ENCODE measurements at regions not wholly inside any gene's neighbourhood (a gene's known extent, or its start where the extent isn't known, plus 50 kb on each side); places are given as distances from the start of the nearest gene placed in this dataset.
"Not testable (repeated sequence)": the region's sequence is repeated elsewhere in the genome, so short reads cannot be mapped to it uniquely, and the experiment has no call there.

- H3K9ac ChIP-seq (replicated peaks in 1 of 4; ENCODE audit: extremely low read depth in 1 of 4, low read depth in 3 of 4, low read length in 3 of 4); H3K18ac ChIP-seq (ENCODE audit: extremely low read depth, low read length); DNase-seq (ENCODE audit: low read depth in 1 of 2, low spot score in 2 of 2); H2AFZ ChIP-seq (ENCODE audit: low read length); H3K4ac ChIP-seq (replicated peaks; ENCODE audit: insufficient read length, low read depth, low read length); H2AK5ac ChIP-seq (ENCODE audit: low read depth, low read length); H2BK15ac ChIP-seq (ENCODE audit: low read length); H4K20me1 ChIP-seq (replicated peaks in 1 of 2; ENCODE audit: control insufficient read depth in 1 of 2, insufficient read depth in 2 of 2, low read length in 2 of 2); H3K14ac ChIP-seq (ENCODE audit: insufficient read length); H3K23ac ChIP-seq (ENCODE audit: insufficient read length); H3K4me3 ChIP-seq (ENCODE audit: extremely low read depth in 1 of 4, insufficient read depth in 2 of 4, low read depth in 3 of 4, low read length in 4 of 4); H3K27ac ChIP-seq (ENCODE audit: low read depth, low read length); FAIRE-seq; H3K79me2 ChIP-seq (ENCODE audit: control insufficient read depth in 1 of 2, insufficient read depth in 2 of 2, low read length in 2 of 2); H2BK12ac ChIP-seq (ENCODE audit: low read depth, low read length); H3K23me2 ChIP-seq (ENCODE audit: low read depth, low read length); H3K79me1 ChIP-seq (ENCODE audit: low read depth, low read length); H2BK120ac ChIP-seq (replicated peaks; ENCODE audit: low read depth, low read length); H4K5ac ChIP-seq (ENCODE audit: insufficient read length, low read depth, low read length); H3K9me3 ChIP-seq (ENCODE audit: insufficient read depth in 2 of 2, low read depth in 1 of 2, low read length in 1 of 2); H3K56ac ChIP-seq (replicated peaks; ENCODE audit: insufficient read length, low read depth, low read length); H3K36me3 ChIP-seq (ENCODE audit: control insufficient read depth in 2 of 4, insufficient read depth in 4 of 4, low read length in 3 of 4); H4K8ac ChIP-seq (ENCODE audit: extremely low read depth, insufficient read depth, low read length); H2BK5ac ChIP-seq (ENCODE audit: low read depth, low read length); H2BK20ac ChIP-seq (ENCODE audit: low read length); H3K4me2 ChIP-seq (ENCODE audit: insufficient read depth in 1 of 2, low read depth in 2 of 2, low read length in 2 of 2); H4K91ac ChIP-seq (replicated peaks; ENCODE audit: insufficient read length, low read length): not testable (repeated sequence)
- ChIA-PET POLR2A (ENCODE audit: partially characterized antibody) (interaction anchor here (1.3 to 1.5 kb wide), 3 partner anchors 9 to 36 kb away, joined by 3 to 7 read pairs (median 4); no protein-coding TSS in a partner anchor), CTCF (ENCODE audit: partially characterized antibody) (interaction anchor here (0.8 to 9.0 kb wide), 14 partner anchors 9 to 114 kb away, joined by 3 to 114 read pairs (median 3); partner anchors contain the start of gene DLX3)
- WGBS, 2 experiments (ENCODE audit: extremely low coverage in 1 of 2, insufficient coverage in 1 of 2, insufficient read length in 1 of 2, insufficient replicate concordance in 2 of 2, low coverage in 1 of 2, low lambda C conversion rate in 2 of 2, missing lambda C conversion rate in 1 of 2), result 76% methylated on average over 5 of the region's 5 CpGs; no CpG with 5 or more reads in 1 of the 2 experiments
- peaks cover 5 to 42% (median 37%) of the 10 kb centered on the region in 4 experiments for H3K27me3 ChIP-seq (replicated peaks in 1 of 4; ENCODE audit: control insufficient read depth in 3 of 4, extremely low read depth in 1 of 4, insufficient read depth in 3 of 4, low read length in 3 of 4)
- peaks cover 4 to 19% (median 14%) of the 10 kb centered on the region in 4 experiments for H3K4me1 ChIP-seq (replicated peaks in 1 of 4; ENCODE audit: control insufficient read depth in 3 of 4, insufficient read depth in 4 of 4, low read length in 3 of 4)
These were observed 52.9 kb upstream of the TAC4 start for GRCh38 chr17:49900801-49901200.
